H9 (cell line): ENCODE measurements at regions not wholly inside any gene's neighbourhood (a gene's known extent, or its start where the extent isn't known, plus 50 kb on each side); places are given as distances from the start of the nearest gene placed in this dataset.

Experiments
- DNase-seq: peaks from one replicate; pipeline ENCODE4 v3.0.0-alpha.2; 2017
- H2AFZ ChIP-seq: one replicate; pipeline ENCODE4 v1.6.1; 2013; ENCODE audit warnings: mild to moderate bottlenecking, low read length, control low read depth, moderate library complexity
- H2AK5ac ChIP-seq: 2 replicates; pipeline ENCODE4 v1.6.1; 2013; ENCODE audit warnings: low read length, control low read depth, mixed read lengths; ENCODE audit not compliant: insufficient read length
- H2BK120ac ChIP-seq: one replicate; pipeline ENCODE4 v1.6.1; 2013; ENCODE audit warnings: low read depth, mild to moderate bottlenecking, low read length, control low read depth, inconsistent platforms; ENCODE audit not compliant: poor library complexity, severe bottlenecking
- H2BK12ac ChIP-seq: 2 replicates; pipeline ENCODE4 v1.6.1; 2013; ENCODE audit warnings: low read length, control low read depth, mixed read lengths, low read depth; ENCODE audit not compliant: insufficient read length
- H2BK15ac ChIP-seq: 2 replicates; pipeline ENCODE4 v1.6.1; 2013; ENCODE audit warnings: low read depth, low read length, control low read depth
- H2BK20ac ChIP-seq: one replicate; pipeline ENCODE4 v1.6.1; 2013; ENCODE audit warnings: low read depth, mild to moderate bottlenecking, low read length, control low read depth, inconsistent platforms; ENCODE audit not compliant: poor library complexity, severe bottlenecking
- H2BK5ac ChIP-seq: 2 replicates; pipeline ENCODE4 v1.6.1; 2013; ENCODE audit warnings: low read length, control low read depth, mixed read lengths; ENCODE audit not compliant: insufficient read length
- H3K14ac ChIP-seq: 2 replicates; pipeline ENCODE4 v1.6.1; 2013; ENCODE audit warnings: low read length, control low read depth; ENCODE audit not compliant: insufficient read depth
- H3K18ac ChIP-seq: 2 replicates; pipeline ENCODE4 v1.6.1; 2013; ENCODE audit warnings: low read depth, mild to moderate bottlenecking, mixed read lengths, low read length, control low read depth; ENCODE audit not compliant: insufficient read length
- H3K23ac ChIP-seq: 2 replicates; pipeline ENCODE4 v1.6.1; 2013; ENCODE audit warnings: low read length, control low read depth, mixed read lengths, low read depth; ENCODE audit not compliant: insufficient read length
- H3K23me2 ChIP-seq: 2 replicates; pipeline ENCODE4 v1.6.1; 2013; ENCODE audit warnings: low read depth, mild to moderate bottlenecking, mixed read lengths, low read length, control low read depth; ENCODE audit not compliant: insufficient read length, poor library complexity, severe bottlenecking
- H3K27ac ChIP-seq: 2 replicates; pipeline ENCODE4 v1.5.1; 2013; ENCODE audit warnings: low read length, control low read depth, mixed read lengths, low read depth; ENCODE audit not compliant: insufficient read length
- H3K27me3 ChIP-seq: 2 replicates; pipeline ENCODE4 v1.6.1; 2013; ENCODE audit warnings: low read length, control low read depth, inconsistent platforms; ENCODE audit not compliant: insufficient read depth
- H3K4ac ChIP-seq: 2 replicates; pipeline ENCODE4 v1.6.1; 2013; ENCODE audit warnings: low read depth, mild to moderate bottlenecking, control low read depth, inconsistent platforms, low read length, moderate library complexity
- H3K4me1 ChIP-seq: 2 replicates; pipeline ENCODE4 v1.6.1; 2013; ENCODE audit warnings: low read length, control low read depth, inconsistent platforms; ENCODE audit not compliant: insufficient read depth
- H3K4me2 ChIP-seq: 2 replicates; pipeline ENCODE4 v1.6.1; 2013; ENCODE audit warnings: low read length, control low read depth, mixed read lengths; ENCODE audit not compliant: insufficient read length, insufficient read depth
- H3K56ac ChIP-seq: 2 replicates; pipeline ENCODE4 v1.6.1; 2013; ENCODE audit warnings: low read depth, mild to moderate bottlenecking, mixed read lengths, low read length, control low read depth; ENCODE audit not compliant: insufficient read length
- H3K79me1 ChIP-seq: 2 replicates; pipeline ENCODE4 v1.6.1; 2013; ENCODE audit warnings: low read depth, mild to moderate bottlenecking, moderate library complexity, low read length, control low read depth, inconsistent platforms; ENCODE audit not compliant: insufficient read depth, poor library complexity, severe bottlenecking
- H3K79me2 ChIP-seq: 2 replicates; pipeline ENCODE4 v1.6.1; 2013; ENCODE audit warnings: low read length, control low read depth, inconsistent platforms; ENCODE audit not compliant: insufficient read depth
- H3K9ac ChIP-seq: 2 replicates; pipeline ENCODE4 v1.6.1; 2013; ENCODE audit warnings: low read length, control low read depth, mixed read lengths; ENCODE audit not compliant: insufficient read length; ENCODE audit errors: extremely low read depth
- H3K9me3 ChIP-seq: one replicate; pipeline ENCODE4 v1.6.1; 2013; ENCODE audit warnings: low read depth, low read length, inconsistent platforms; ENCODE audit not compliant: control insufficient read depth
- H3T11ph ChIP-seq: one replicate; pipeline ENCODE4 v1.6.1; 2013; ENCODE audit warnings: mild to moderate bottlenecking, low read length, control low read depth, inconsistent platforms
- H4K20me1 ChIP-seq: one replicate; pipeline ENCODE4 v1.6.1; 2013; ENCODE audit not compliant: control insufficient read depth, insufficient read length, insufficient read depth
- H4K5ac ChIP-seq: 2 replicates; pipeline ENCODE4 v1.6.1; 2013; ENCODE audit warnings: low read depth, mild to moderate bottlenecking, mixed read lengths, low read length, control low read depth; ENCODE audit not compliant: insufficient read length
- H4K8ac ChIP-seq: replicated peaks from 2 replicates; pipeline ENCODE4 v1.6.1; 2013; ENCODE audit warnings: low read length, control low read depth, mixed read lengths, low read depth; ENCODE audit not compliant: insufficient read length
- H4K91ac ChIP-seq: 2 replicates; pipeline ENCODE4 v1.6.1; 2013; ENCODE audit warnings: low read depth, mild to moderate bottlenecking, moderate library complexity, mixed read lengths, low read length, control low read depth; ENCODE audit not compliant: insufficient read length
- H3K27ac Mint-ChIP-seq, 3 experiments: 2 replicates in 2 of 3; 3 replicates in 1 of 3; pipeline ENCODE4 v1.8.0; 2020 to 2021; ENCODE audit warnings: mixed read lengths in 3 of 3, mild to moderate bottlenecking in 1 of 3, moderate library complexity in 1 of 3
- H3K27me3 Mint-ChIP-seq: 2 replicates; pipeline ENCODE4 v1.8.0; 2021; ENCODE audit warnings: low read depth, mild to moderate bottlenecking, moderate library complexity, mixed read lengths
- H3K36me3 Mint-ChIP-seq, 3 experiments: 2 replicates in 2 of 3; 3 replicates in 1 of 3; pipeline ENCODE4 v1.8.0; 2020 to 2021; ENCODE audit warnings: low read depth in 3 of 3, mixed read lengths in 3 of 3; ENCODE audit not compliant: insufficient read depth in 1 of 3
- H3K4me1 Mint-ChIP-seq, 2 experiments: 2 replicates each; pipeline ENCODE4 v1.8.0; 2020; ENCODE audit warnings: mixed read lengths in 2 of 2
- H3K4me3 Mint-ChIP-seq, 2 experiments: 2 replicates in 1 of 2; 3 replicates in 1 of 2; pipeline ENCODE4 v1.8.0; 2020 to 2021; ENCODE audit warnings: mild to moderate bottlenecking in 2 of 2, mixed read lengths in 2 of 2, moderate library complexity in 1 of 2
- H3K9me3 Mint-ChIP-seq, 2 experiments: 2 replicates in 1 of 2; 3 replicates in 1 of 2; pipeline ENCODE4 v1.8.0; 2020; ENCODE audit warnings: mild to moderate bottlenecking in 2 of 2, mixed read lengths in 2 of 2, moderate library complexity in 1 of 2
- WGBS: extraction: QIAGEN DNeasy Blood & Tissue Kit; methylation state at CpG from one replicate; pipeline ENCODE4 v1.1.7; 2013; ENCODE audit warnings: missing lambda C conversion rate, low lambda C conversion rate, mixed read lengths; ENCODE audit not compliant: insufficient read length; ENCODE audit errors: extremely low coverage; 5-methylcytosine and 5-hydroxymethylcytosine counted together
- TF ChIP-seq, protein P1 (sequence below): fragments of 200-600 bp; sonication (generic); conservative IDR thresholded peaks from 3 replicates; pipeline ENCODE4 v1.8.0; 2021; ENCODE audit warnings: antibody characterized with exemption, mild to moderate bottlenecking

GRCh38 chr14:22384974-22385526, 204.0 kb downstream of the DAD1 start:
- Histone ChIP-seq H3K27ac (no peak overlapping the region), H3K79me1 (no peaks in the 10 kb centered on the region), H3K4me1 (no peaks in the 10 kb centered on the region; the same call in 1 of the 2 replicates), H2BK20ac (no peak overlapping the region), H2BK120ac (no peak overlapping the region), H4K20me1 (no peaks in the 10 kb centered on the region), H4K5ac (no peak overlapping the region), H3K79me2 (no peaks in the 10 kb centered on the region), H3K23me2 (no peaks in the 10 kb centered on the region), H2BK12ac (no peak overlapping the region), H4K8ac (no peak overlapping the region), H3K56ac (no peak overlapping the region), H3K9me3 (no peaks in the 10 kb centered on the region), H4K91ac (no peak overlapping the region), H3K4me2 (no peak overlapping the region), H3K9ac (no peak overlapping the region), H3K23ac (no peak overlapping the region), H3T11ph (no peak overlapping the region), H3K18ac (no peak overlapping the region), H2BK5ac (no peak overlapping the region), H3K27me3 (no peaks in the 10 kb centered on the region), H2AFZ (no peak overlapping the region), H2BK15ac (no peak overlapping the region), H3K14ac (no peak overlapping the region), H3K4ac (no peak overlapping the region), H2AK5ac (no peak overlapping the region)
- no peak for DNase-seq
- peaks cover 11 to 13% of the 10 kb centered on the region in 2 experiments for H3K4me1 Mint-ChIP-seq
- H3K4me3 Mint-ChIP-seq: no peak overlapping the region
- peaks cover 1% of the 10 kb centered on the region for H3K27me3 Mint-ChIP-seq
- no peak overlapping the region; a peak in 1 of 7 replicates for H3K27ac Mint-ChIP-seq
- no CpG with 5 or more reads among the region's 2 CpGs for WGBS
- no peaks in the 10 kb centered on the region for H3K36me3 Mint-ChIP-seq
- TF ChIP-seq, protein P1, sequence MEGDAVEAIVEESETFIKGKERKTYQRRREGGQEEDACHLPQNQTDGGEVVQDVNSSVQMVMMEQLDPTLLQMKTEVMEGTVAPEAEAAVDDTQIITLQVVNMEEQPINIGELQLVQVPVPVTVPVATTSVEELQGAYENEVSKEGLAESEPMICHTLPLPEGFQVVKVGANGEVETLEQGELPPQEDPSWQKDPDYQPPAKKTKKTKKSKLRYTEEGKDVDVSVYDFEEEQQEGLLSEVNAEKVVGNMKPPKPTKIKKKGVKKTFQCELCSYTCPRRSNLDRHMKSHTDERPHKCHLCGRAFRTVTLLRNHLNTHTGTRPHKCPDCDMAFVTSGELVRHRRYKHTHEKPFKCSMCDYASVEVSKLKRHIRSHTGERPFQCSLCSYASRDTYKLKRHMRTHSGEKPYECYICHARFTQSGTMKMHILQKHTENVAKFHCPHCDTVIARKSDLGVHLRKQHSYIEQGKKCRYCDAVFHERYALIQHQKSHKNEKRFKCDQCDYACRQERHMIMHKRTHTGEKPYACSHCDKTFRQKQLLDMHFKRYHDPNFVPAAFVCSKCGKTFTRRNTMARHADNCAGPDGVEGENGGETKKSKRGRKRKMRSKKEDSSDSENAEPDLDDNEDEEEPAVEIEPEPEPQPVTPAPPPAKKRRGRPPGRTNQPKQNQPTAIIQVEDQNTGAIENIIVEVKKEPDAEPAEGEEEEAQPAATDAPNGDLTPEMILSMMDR: no peak
- no peaks in the 10 kb centered on the region for H3K9me3 Mint-ChIP-seq
